ENCODE measurements at regions not wholly inside any gene's neighbourhood (a gene's known extent, or its start where the extent isn't known, plus 50 kb on each side); places are given as distances from the start of the nearest gene placed in this dataset.

DNA sequence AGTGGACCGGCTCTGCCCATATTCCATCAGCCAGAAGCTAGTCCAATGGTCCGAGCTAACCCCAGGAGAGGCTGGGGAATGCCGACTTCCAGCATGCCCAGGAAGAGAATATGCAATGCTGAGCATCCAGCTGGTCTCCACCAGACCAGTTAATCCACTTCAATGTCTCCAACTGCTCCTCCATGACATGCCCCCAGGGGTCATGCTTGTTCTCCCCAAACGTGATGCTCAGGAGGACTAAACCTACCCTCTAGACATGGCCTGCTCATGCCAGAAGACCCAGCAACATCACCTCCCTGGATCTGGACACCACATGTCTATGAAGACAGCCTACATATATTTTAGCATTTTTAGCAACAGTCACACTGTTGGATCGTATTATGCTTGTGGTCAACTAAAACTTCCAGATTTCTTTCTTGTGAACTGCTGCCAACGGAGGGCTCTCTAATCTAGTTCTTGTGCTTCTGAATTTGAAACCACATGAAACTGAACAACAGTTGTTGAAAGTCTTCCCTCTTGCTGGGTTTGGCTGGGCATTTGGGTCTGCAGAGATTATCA lies 245.1 kb downstream of the SOX9 start:
- BruUV-seq (replicated peaks) = no TSS peak
- FAIRE-seq = no peak
- Histone ChIP-seq H3K9me3 (replicated peaks; ENCODE audit: control insufficient read depth, insufficient read depth, low read length) (no peaks in the 10 kb centered on the region), H2AFZ (ENCODE audit: low read depth, low read length) (no peak overlapping the region), H3K9ac (replicated peaks; ENCODE audit: extremely low read depth, insufficient read depth, low read length) (no peak overlapping the region), H3K36me3 (ENCODE audit: control insufficient read depth in 2 of 2, extremely low read depth in 1 of 2, insufficient read depth in 2 of 2, low read length in 2 of 2) (no peaks in the 10 kb centered on the region), H3K4me1 (ENCODE audit: control insufficient read depth, extremely low read depth, insufficient read depth, low read length) (no peaks in the 10 kb centered on the region), H3K79me2 (ENCODE audit: control insufficient read depth, insufficient read depth, low read length) (no peaks in the 10 kb centered on the region), H3K4me3 (replicated peaks in 1 of 3; ENCODE audit: insufficient read depth in 1 of 3, low read depth in 1 of 3, low read length in 3 of 3) (no peak overlapping the region), H3K27ac (ENCODE audit: insufficient read depth, low read depth, low read length) (no peak overlapping the region), H4K20me1 (replicated peaks; ENCODE audit: control insufficient read depth, extremely low read depth, insufficient read depth, low read length) (no peaks in the 10 kb centered on the region), H3K9me1 (replicated peaks; ENCODE audit: control insufficient read depth, extremely low read depth, insufficient read depth, low read length) (no peaks in the 10 kb centered on the region), H3K27me3 (ENCODE audit: control insufficient read depth in 2 of 2, insufficient read depth in 2 of 2, low read length in 2 of 2) (no peaks in the 10 kb centered on the region), H3K4me2 (ENCODE audit: insufficient read depth, low read length) (no peak overlapping the region)
- ChIA-PET CTCF (interaction anchor here (0.8 kb wide), 1 partner anchor 26 kb away, joined by 3 read pairs; no protein-coding TSS in a partner anchor), POLR2A (no interaction called here)
- dilution Hi-C loops (cut with MboI; ENCODE audit: extremely low pct_ligation_motif_present, low sequenced_read_pairs) = no loop called here
- intact Hi-C loops (cut with micrococcal nuclease) = no loop called here
- no peak for TF ChIP-seq JUN (IDR thresholded peaks at IDR 0.05; ENCODE audit: borderline replicate concordance, insufficient read depth, insufficient read length, low read depth)
- TF ChIP-seq POLR2A (IDR thresholded peaks at IDR 0.05; ENCODE audit: low read depth, low read length) = no peak
- TF ChIP-seq EZH2 (IDR thresholded peaks at IDR 0.05; ENCODE audit: borderline replicate concordance, low read depth, low read length, severe bottlenecking) = no peak
- TF ChIP-seq CTCF (IDR thresholded peaks at IDR 0.05; ENCODE audit: extremely low read depth in 1 of 2, insufficient read depth in 1 of 2, low read depth in 1 of 2, low read length in 2 of 2) = no peak
- no peak for TF ChIP-seq POLR2AphosphoS5 (IDR thresholded peaks at IDR 0.05; ENCODE audit: insufficient read depth, low read depth, low read length)
- no peak for TF ChIP-seq FOS (IDR thresholded peaks at IDR 0.05; ENCODE audit: borderline replicate concordance, insufficient read depth, low read length)
- no peak for TF ChIP-seq MYC (IDR thresholded peaks at IDR 0.05; ENCODE audit: low read depth, low read length)
- no peak for TF ChIP-seq GATA2 (IDR thresholded peaks at IDR 0.05; ENCODE audit: insufficient read depth, insufficient read length, low read depth, low read length)
- no peak for TF ChIP-seq MAX (IDR thresholded peaks at IDR 0.05; ENCODE audit: insufficient read depth, insufficient read length)
- DNase-seq (ENCODE audit: low read depth, low spot score) = no peak
